ENCODE measurements at regions not wholly inside any gene's neighbourhood (a gene's known extent, or its start where the extent isn't known, plus 50 kb on each side); places are given as distances from the start of the nearest gene placed in this dataset.

DNA sequence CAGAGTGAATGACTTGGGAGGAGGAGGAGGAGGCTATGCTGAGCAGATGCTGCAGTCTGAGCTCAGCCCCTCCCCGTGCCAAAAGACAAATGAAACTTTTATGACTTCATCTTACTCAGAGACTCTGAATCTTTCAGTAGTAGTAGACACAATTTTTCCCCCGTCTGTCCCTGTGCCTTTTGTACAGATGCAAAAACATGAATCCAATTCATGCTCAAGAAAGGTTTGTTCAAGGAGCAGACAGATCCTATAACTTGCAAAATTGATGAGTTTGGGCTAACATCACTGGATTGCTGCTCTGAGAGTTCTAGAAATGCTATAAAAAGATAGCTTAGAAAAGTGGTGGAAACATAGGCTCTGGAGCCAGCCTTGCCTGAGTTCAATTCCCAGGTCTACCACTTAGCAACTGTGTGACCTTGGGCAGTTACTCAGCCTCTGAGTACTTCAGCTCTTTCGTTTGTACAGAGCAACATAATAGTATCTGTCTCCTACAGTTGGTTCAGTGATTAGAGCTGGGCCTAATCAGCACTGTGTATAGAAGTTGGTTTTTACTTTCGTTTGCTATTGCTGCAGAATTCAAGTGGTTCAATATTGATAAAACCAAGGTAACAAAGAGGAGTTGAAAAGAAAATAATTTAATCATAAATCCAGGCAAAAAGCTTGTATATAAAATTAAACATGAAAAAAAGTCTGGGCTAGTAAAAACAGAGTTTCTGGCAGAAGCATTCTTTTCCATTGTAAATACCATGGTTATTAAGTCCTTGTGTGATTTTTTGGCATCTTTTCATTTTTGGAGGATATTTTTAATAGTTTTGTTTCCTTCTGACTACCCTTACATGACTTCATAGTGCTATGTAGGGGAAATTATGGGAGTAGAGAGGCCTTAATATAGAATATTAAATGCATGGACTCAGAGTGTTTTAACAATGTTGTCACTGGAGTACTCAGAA lies 174.2 kb upstream of the ZNF32 start:
- DNase-seq, result no peak
- H3K79me2 ChIP-seq (ENCODE audit: insufficient read depth, low read length), result no peaks in the 10 kb centered on the region
- H3K4me2 ChIP-seq (ENCODE audit: insufficient read depth, low read length), result no peak overlapping the region
- H3K4me3 ChIP-seq (ENCODE audit: low read depth in 1 of 2, low read length in 2 of 2), result no peak overlapping the region
- ATAC-seq (ENCODE audit: insufficient read depth, low read depth), result 0 out of 3 replicates have a peak, but pooled peaks have one; percentile 18
- H2AFZ ChIP-seq (ENCODE audit: low read depth, low read length), result peak overlapping the region; percentile 39; the same call in 1 of the 2 replicates
- peaks cover 12% of the 10 kb centered on the region for H3K4me1 ChIP-seq (ENCODE audit: insufficient read depth, low read length)
- H3K27ac ChIP-seq (ENCODE audit: low read length), result no peak overlapping the region
- H3K36me3 ChIP-seq (ENCODE audit: insufficient read depth, low read length), result no peaks in the 10 kb centered on the region
- H3K27me3 ChIP-seq (ENCODE audit: insufficient read depth, low read length, poor library complexity), result no peaks in the 10 kb centered on the region
- H4K20me1 ChIP-seq (ENCODE audit: insufficient read depth, low read length), result no peaks in the 10 kb centered on the region
- no peak for TF ChIP-seq EZH2 (IDR thresholded peaks at IDR 0.05; ENCODE audit: borderline replicate concordance, low read depth, low read length, severe bottlenecking)
- TF ChIP-seq, protein P1, sequence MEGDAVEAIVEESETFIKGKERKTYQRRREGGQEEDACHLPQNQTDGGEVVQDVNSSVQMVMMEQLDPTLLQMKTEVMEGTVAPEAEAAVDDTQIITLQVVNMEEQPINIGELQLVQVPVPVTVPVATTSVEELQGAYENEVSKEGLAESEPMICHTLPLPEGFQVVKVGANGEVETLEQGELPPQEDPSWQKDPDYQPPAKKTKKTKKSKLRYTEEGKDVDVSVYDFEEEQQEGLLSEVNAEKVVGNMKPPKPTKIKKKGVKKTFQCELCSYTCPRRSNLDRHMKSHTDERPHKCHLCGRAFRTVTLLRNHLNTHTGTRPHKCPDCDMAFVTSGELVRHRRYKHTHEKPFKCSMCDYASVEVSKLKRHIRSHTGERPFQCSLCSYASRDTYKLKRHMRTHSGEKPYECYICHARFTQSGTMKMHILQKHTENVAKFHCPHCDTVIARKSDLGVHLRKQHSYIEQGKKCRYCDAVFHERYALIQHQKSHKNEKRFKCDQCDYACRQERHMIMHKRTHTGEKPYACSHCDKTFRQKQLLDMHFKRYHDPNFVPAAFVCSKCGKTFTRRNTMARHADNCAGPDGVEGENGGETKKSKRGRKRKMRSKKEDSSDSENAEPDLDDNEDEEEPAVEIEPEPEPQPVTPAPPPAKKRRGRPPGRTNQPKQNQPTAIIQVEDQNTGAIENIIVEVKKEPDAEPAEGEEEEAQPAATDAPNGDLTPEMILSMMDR (IDR thresholded peaks at IDR 0.05; ENCODE audit: borderline replicate concordance, extremely low read depth, low read length, poor library complexity, severe bottlenecking), result no peak
- H3K9ac ChIP-seq (ENCODE audit: low read depth, low read length), result no peak overlapping the region
- no peaks in the 10 kb centered on the region for H3K9me3 ChIP-seq (ENCODE audit: insufficient read depth, low read length, severe bottlenecking)

DNA sequence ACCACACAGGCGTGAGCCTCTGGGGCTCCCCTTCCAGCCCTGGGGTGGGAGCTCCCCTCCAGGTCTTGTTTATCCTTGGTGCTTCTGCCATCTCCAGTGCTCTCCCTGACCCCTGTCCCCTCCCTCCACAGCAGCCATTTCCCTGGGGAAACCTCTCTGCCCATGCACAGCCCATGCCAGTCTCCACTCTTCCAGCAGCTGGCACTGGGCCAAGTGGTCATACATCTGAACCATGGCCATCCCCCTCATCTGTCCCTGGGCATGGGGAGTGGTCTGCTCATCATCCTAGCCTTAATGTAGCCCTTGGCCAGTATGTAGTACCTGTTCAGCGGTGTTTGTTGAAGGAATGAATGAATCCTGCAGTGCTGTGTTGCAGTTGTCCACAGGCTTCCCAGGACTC lies 172.4 kb upstream of the ZNF32 start:
- Histone ChIP-seq H3K27me3 (ENCODE audit: insufficient read depth, low read length, poor library complexity) (no peaks in the 10 kb centered on the region), H3K36me3 (ENCODE audit: insufficient read depth, low read length) (no peaks in the 10 kb centered on the region), H3K9me3 (ENCODE audit: insufficient read depth, low read length, severe bottlenecking) (no peaks in the 10 kb centered on the region), H3K4me2 (ENCODE audit: insufficient read depth, low read length) (no peak overlapping the region), H3K4me3 (ENCODE audit: low read depth in 1 of 2, low read length in 2 of 2) (no peak overlapping the region), H3K9ac (ENCODE audit: low read depth, low read length) (no peak overlapping the region), H3K4me1 (ENCODE audit: insufficient read depth, low read length) (peaks cover 29% of the 10 kb centered on the region), H2AFZ (ENCODE audit: low read depth, low read length) (no peak overlapping the region), H3K27ac (ENCODE audit: low read length) (no peak overlapping the region), H3K79me2 (ENCODE audit: insufficient read depth, low read length) (no peaks in the 10 kb centered on the region), H4K20me1 (ENCODE audit: insufficient read depth, low read length) (no peaks in the 10 kb centered on the region)
- no peak for DNase-seq
- no peak for TF ChIP-seq EZH2 (IDR thresholded peaks at IDR 0.05; ENCODE audit: borderline replicate concordance, low read depth, low read length, severe bottlenecking)
- TF ChIP-seq, protein P1 (IDR thresholded peaks at IDR 0.05; ENCODE audit: borderline replicate concordance, extremely low read depth, low read length, poor library complexity, severe bottlenecking), result no peak
- ATAC-seq (ENCODE audit: insufficient read depth, low read depth), result no peak

DNA sequence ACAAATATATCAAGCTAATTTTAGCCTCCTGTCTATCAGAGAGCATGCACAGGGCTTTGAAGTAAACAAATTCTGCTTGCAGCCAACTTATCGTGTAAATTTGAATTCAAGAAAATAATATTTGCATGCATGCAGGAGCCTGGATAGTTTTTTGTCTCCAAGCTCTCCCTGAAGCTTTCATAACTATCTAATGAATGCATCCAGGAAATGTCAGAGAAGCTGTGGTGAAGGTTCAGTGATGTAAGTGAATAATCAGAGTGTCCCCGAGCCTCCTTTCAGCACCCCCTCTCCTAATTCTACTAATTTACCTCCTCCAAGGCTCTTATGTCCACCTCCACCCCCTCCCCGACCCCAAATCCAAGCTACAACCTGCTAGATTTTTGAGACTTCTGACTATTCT lies 172.0 kb upstream of the ZNF32 start:
- Histone ChIP-seq H2AFZ (ENCODE audit: low read depth, low read length) (no peak overlapping the region), H3K4me1 (ENCODE audit: insufficient read depth, low read length) (peaks cover 33% of the 10 kb centered on the region), H3K9me3 (ENCODE audit: insufficient read depth, low read length, severe bottlenecking) (no peaks in the 10 kb centered on the region), H3K27me3 (ENCODE audit: insufficient read depth, low read length, poor library complexity) (no peaks in the 10 kb centered on the region), H3K36me3 (ENCODE audit: insufficient read depth, low read length) (no peaks in the 10 kb centered on the region), H4K20me1 (ENCODE audit: insufficient read depth, low read length) (no peaks in the 10 kb centered on the region), H3K4me3 (ENCODE audit: low read depth in 1 of 2, low read length in 2 of 2) (no peak overlapping the region), H3K9ac (ENCODE audit: low read depth, low read length) (no peak overlapping the region), H3K79me2 (ENCODE audit: insufficient read depth, low read length) (no peaks in the 10 kb centered on the region), H3K27ac (ENCODE audit: low read length) (no peak overlapping the region), H3K4me2 (ENCODE audit: insufficient read depth, low read length) (no peak overlapping the region)
- DNase-seq, result no peak
- TF ChIP-seq, protein P1 (IDR thresholded peaks at IDR 0.05; ENCODE audit: borderline replicate concordance, extremely low read depth, low read length, poor library complexity, severe bottlenecking), result no peak
- no peak for TF ChIP-seq EZH2 (IDR thresholded peaks at IDR 0.05; ENCODE audit: borderline replicate concordance, low read depth, low read length, severe bottlenecking)
- no peak for ATAC-seq (ENCODE audit: insufficient read depth, low read depth)
